ENCODE measurements at regions not wholly inside any gene's neighbourhood (a gene's known extent, or its start where the extent isn't known, plus 50 kb on each side); places are given as distances from the start of the nearest gene placed in this dataset.

GRCh38 chr6:25004357-25004756 lies 68.6 kb upstream of the RIPOR2 start:
- POLR2A ChIA-PET = no interaction called here
- H3K36me3 Mint-ChIP-seq (ENCODE audit: low read depth) = peaks cover 24% of the 10 kb centered on the region
- no peak overlapping the region for H3K27ac Mint-ChIP-seq

GRCh38 chr6:25005010-25005409 lies 69.2 kb upstream of the RIPOR2 start:
- peaks cover 23% of the 10 kb centered on the region for H3K36me3 Mint-ChIP-seq (ENCODE audit: low read depth)
- no peaks in the 10 kb centered on the region for H3K27me3 Mint-ChIP-seq
- ChIA-PET CTCF (interaction anchor here (1.1 to 4.1 kb wide), 3 partner anchors 14 to 66 kb away, joined by 3 to 24 read pairs (median 10); no protein-coding TSS in a partner anchor), POLR2A (no interaction called here)
- H3K4me3 Mint-ChIP-seq = no peak overlapping the region
- H3K27ac Mint-ChIP-seq = no peak overlapping the region
- no peak for DNase-seq
- peaks cover 3% of the 10 kb centered on the region for H3K9me3 Mint-ChIP-seq
- peaks cover 78% of the 10 kb centered on the region for H3K4me1 Mint-ChIP-seq

More at GRCh38 chr6:25004357-25004756, 68.6 kb upstream of the RIPOR2 start:
- Mint-ChIP-seq H3K9me3 (peaks cover 3% of the 10 kb centered on the region), H3K4me3 (no peak overlapping the region), H3K27me3 (no peaks in the 10 kb centered on the region), H3K4me1 (peaks cover 74% of the 10 kb centered on the region)
- CTCF ChIA-PET = interaction anchor here (3.3 to 4.1 kb wide), 2 partner anchors 13 to 22 kb away, joined by 10 to 24 read pairs; no protein-coding TSS in a partner anchor
- DNase-seq = no peak

GRCh38 chr6:25006075-25006474 lies 70.3 kb upstream of the RIPOR2 start:
- H3K9me3 Mint-ChIP-seq = no peaks in the 10 kb centered on the region
- no peak for DNase-seq
- peaks cover 80% of the 10 kb centered on the region for H3K4me1 Mint-ChIP-seq
- peak overlapping the region; percentile 2 for H3K4me3 Mint-ChIP-seq
- peak overlapping the region; percentile 94 for H3K27ac Mint-ChIP-seq
- peaks cover 27% of the 10 kb centered on the region for H3K36me3 Mint-ChIP-seq (ENCODE audit: low read depth)
- H3K27me3 Mint-ChIP-seq = no peaks in the 10 kb centered on the region
- CTCF ChIA-PET = interaction anchor here (0.8 to 4.4 kb wide), 7 partner anchors 12 to 221 kb away, joined by 3 to 24 read pairs (median 4); no protein-coding TSS in a partner anchor
- POLR2A ChIA-PET = interaction anchor here (0.5 to 1.0 kb wide), 3 partner anchors 20 to 297 kb away, joined by 3 read pairs; no protein-coding TSS in a partner anchor

- no peaks in the 10 kb centered on the region for H3K27me3 Mint-ChIP-seq
Measured at GRCh38 chr6:25006565-25007001, 70.8 kb upstream of the RIPOR2 start.

GRCh38 chr6:25007269-25007699 lies 71.5 kb upstream of the RIPOR2 start:
- H3K9me3 Mint-ChIP-seq = no peaks in the 10 kb centered on the region
- ChIA-PET CTCF (interaction anchor here (0.5 to 4.4 kb wide), 12 partner anchors 8 to 238 kb away, joined by 3 to 24 read pairs (median 4); no protein-coding TSS in a partner anchor), POLR2A (interaction anchor here (1.0 kb wide), 2 partner anchors 16 to 70 kb away, joined by 3 read pairs; no protein-coding TSS in a partner anchor)
- DNase-seq = peak; percentile 34
- peaks cover 27% of the 10 kb centered on the region for H3K36me3 Mint-ChIP-seq (ENCODE audit: low read depth)
- no peaks in the 10 kb centered on the region for H3K27me3 Mint-ChIP-seq
- peaks cover 81% of the 10 kb centered on the region for H3K4me1 Mint-ChIP-seq
- H3K27ac Mint-ChIP-seq = peak overlapping the region; percentile 94
- H3K4me3 Mint-ChIP-seq = peak overlapping the region; percentile 62

More at GRCh38 chr6:25006565-25007001, 70.8 kb upstream of the RIPOR2 start:
- POLR2A ChIA-PET = interaction anchor here (0.5 to 1.0 kb wide), 4 partner anchors 15 to 297 kb away, joined by 3 read pairs; no protein-coding TSS in a partner anchor
- H3K4me1 Mint-ChIP-seq = peaks cover 82% of the 10 kb centered on the region
- peak; percentile 66 for DNase-seq
- peaks cover 27% of the 10 kb centered on the region for H3K36me3 Mint-ChIP-seq (ENCODE audit: low read depth)
- H3K9me3 Mint-ChIP-seq = no peaks in the 10 kb centered on the region
- CTCF ChIA-PET = interaction anchor here (0.7 to 4.4 kb wide), 9 partner anchors 11 to 222 kb away, joined by 3 to 24 read pairs (median 5); no protein-coding TSS in a partner anchor
- H3K4me3 Mint-ChIP-seq = peak overlapping the region; percentile 2
- peak overlapping the region; percentile 94 for H3K27ac Mint-ChIP-seq

GRCh38 chr6:25008707-25009392 lies 73.1 kb upstream of the RIPOR2 start:
- CTCF ChIA-PET = interaction anchor here (0.6 to 4.4 kb wide), 10 partner anchors 9 to 450 kb away, joined by 3 to 24 read pairs (median 5); no protein-coding TSS in a partner anchor
- peak overlapping the region; percentile 82 for H3K27ac Mint-ChIP-seq
- peak overlapping the region; percentile 20 for H3K4me3 Mint-ChIP-seq
- no peaks in the 10 kb centered on the region for H3K9me3 Mint-ChIP-seq
- no peak for DNase-seq
- peaks cover 24% of the 10 kb centered on the region for H3K36me3 Mint-ChIP-seq (ENCODE audit: low read depth)
- POLR2A ChIA-PET = interaction anchor here (0.7 kb wide), 1 partner anchor 57 kb away, joined by 3 read pairs; no protein-coding TSS in a partner anchor
- H3K4me1 Mint-ChIP-seq = peaks cover 77% of the 10 kb centered on the region
- no peaks in the 10 kb centered on the region for H3K27me3 Mint-ChIP-seq

GRCh38 chr6:25009393-25009710 lies 73.6 kb upstream of the RIPOR2 start:
- Mint-ChIP-seq H3K27ac (peak overlapping the region; percentile 82), H3K4me3 (peak overlapping the region; percentile 20), H3K36me3 (ENCODE audit: low read depth) (peaks cover 22% of the 10 kb centered on the region), H3K4me1 (peaks cover 74% of the 10 kb centered on the region), H3K27me3 (no peaks in the 10 kb centered on the region), H3K9me3 (no peaks in the 10 kb centered on the region)
- CTCF ChIA-PET = interaction anchor here (0.8 to 4.4 kb wide), 7 partner anchors 8 to 153 kb away, joined by 3 to 19 read pairs (median 5); no protein-coding TSS in a partner anchor
- DNase-seq = no peak
- POLR2A ChIA-PET = interaction anchor here (0.7 kb wide), 1 partner anchor 57 kb away, joined by 3 read pairs; no protein-coding TSS in a partner anchor

- no peak for DNase-seq
- no peak overlapping the region for H3K4me3 Mint-ChIP-seq
- POLR2A ChIA-PET = no interaction called here
- H3K4me1 Mint-ChIP-seq = peaks cover 74% of the 10 kb centered on the region
- H3K9me3 Mint-ChIP-seq = no peaks in the 10 kb centered on the region
- H3K27ac Mint-ChIP-seq = peak overlapping the region; percentile 74
- H3K36me3 Mint-ChIP-seq (ENCODE audit: low read depth) = peaks cover 23% of the 10 kb centered on the region
- no peaks in the 10 kb centered on the region for H3K27me3 Mint-ChIP-seq
- CTCF ChIA-PET = interaction anchor here (0.6 to 4.4 kb wide), 6 partner anchors 8 to 341 kb away, joined by 3 to 19 read pairs (median 6); no protein-coding TSS in a partner anchor
Measured at GRCh38 chr6:25010176-25010575, 74.4 kb upstream of the RIPOR2 start.

- H3K27me3 Mint-ChIP-seq = no peaks in the 10 kb centered on the region
- no peaks in the 10 kb centered on the region for H3K9me3 Mint-ChIP-seq
Measured at GRCh38 chr6:25010902-25011625, 75.3 kb upstream of the RIPOR2 start.

GRCh38 chr6:25012657-25013056 lies 76.9 kb upstream of the RIPOR2 start:
- H3K4me3 Mint-ChIP-seq = no peak overlapping the region
- CTCF ChIA-PET = interaction anchor here (0.6 to 1.4 kb wide), 5 partner anchors 20 to 465 kb away, joined by 3 to 4 read pairs (median 3); no protein-coding TSS in a partner anchor
- no peak overlapping the region for H3K27ac Mint-ChIP-seq
- H3K27me3 Mint-ChIP-seq = no peaks in the 10 kb centered on the region
- no peaks in the 10 kb centered on the region for H3K9me3 Mint-ChIP-seq
- POLR2A ChIA-PET = no interaction called here
- peaks cover 18% of the 10 kb centered on the region for H3K36me3 Mint-ChIP-seq (ENCODE audit: low read depth)
- H3K4me1 Mint-ChIP-seq = peaks cover 69% of the 10 kb centered on the region
- DNase-seq = no peak

More at GRCh38 chr6:25010902-25011625, 75.3 kb upstream of the RIPOR2 start:
- Mint-ChIP-seq H3K36me3 (ENCODE audit: low read depth) (peaks cover 23% of the 10 kb centered on the region), H3K4me3 (no peak overlapping the region), H3K4me1 (peaks cover 72% of the 10 kb centered on the region), H3K27ac (no peak overlapping the region)
- ChIA-PET POLR2A (no interaction called here), CTCF (no interaction called here)
- no peak for DNase-seq

GRCh38 chr6:25013246-25013645 lies 77.5 kb upstream of the RIPOR2 start:
- Mint-ChIP-seq H3K27me3 (no peaks in the 10 kb centered on the region), H3K9me3 (no peaks in the 10 kb centered on the region), H3K4me3 (no peak overlapping the region), H3K27ac (no peak overlapping the region), H3K36me3 (ENCODE audit: low read depth) (peaks cover 18% of the 10 kb centered on the region), H3K4me1 (peaks cover 68% of the 10 kb centered on the region)
- ChIA-PET CTCF (interaction anchor here (0.6 to 2.4 kb wide), 8 partner anchors 14 to 466 kb away, joined by 3 to 8 read pairs (median 4); no protein-coding TSS in a partner anchor), POLR2A (no interaction called here)
- DNase-seq = no peak

GRCh38 chr6:25014369-25014768 lies 78.6 kb upstream of the RIPOR2 start:
- Mint-ChIP-seq H3K36me3 (ENCODE audit: low read depth) (peaks cover 18% of the 10 kb centered on the region), H3K27me3 (no peaks in the 10 kb centered on the region), H3K9me3 (no peaks in the 10 kb centered on the region), H3K4me3 (no peak overlapping the region), H3K27ac (peak overlapping the region; percentile 22), H3K4me1 (peaks cover 57% of the 10 kb centered on the region)
- ChIA-PET CTCF (interaction anchor here (0.8 to 2.4 kb wide), 5 partner anchors 13 to 80 kb away, joined by 3 to 8 read pairs (median 7); no protein-coding TSS in a partner anchor), POLR2A (no interaction called here)
- no peak for DNase-seq

Data from activated CD4-positive, alpha-beta T cell treated with anti-CD3 and anti-CD28 coated beads, Interleukin-2, amount 10 ng/mL, durations not matched to agents 7 days and 5 days (primary cell).